ENCODE measurements at regions not wholly inside any gene's neighbourhood (a gene's known extent, or its start where the extent isn't known, plus 50 kb on each side); places are given as distances from the start of the nearest gene placed in this dataset.
"Not testable (repeated sequence)": the region's sequence is repeated elsewhere in the genome, so short reads cannot be mapped to it uniquely, and the experiment has no call there.

GRCh38 chr19:30846102-30846501 is 473.9 kb downstream of the ZNF536 start:
- DNase-seq, result no peak
- Histone ChIP-seq H3K4me3 (no peak overlapping the region), H3K9me3 (no peaks in the 10 kb centered on the region), H3K36me3 (no peaks in the 10 kb centered on the region), H3K27me3 (no peaks in the 10 kb centered on the region)

- no peaks in the 10 kb centered on the region for H3K36me3 ChIP-seq
- H3K4me3 ChIP-seq, result no peak overlapping the region
- no peaks in the 10 kb centered on the region for H3K27me3 ChIP-seq
- no peaks in the 10 kb centered on the region for H3K9me3 ChIP-seq
- DNase-seq, result peak; percentile 5
Observed at GRCh38 chr19:30842926-30843325, 470.7 kb downstream of the ZNF536 start.

- Histone ChIP-seq H3K9me3 (no peaks in the 10 kb centered on the region), H3K4me3 (no peak overlapping the region), H3K27me3 (no peaks in the 10 kb centered on the region), H3K36me3 (no peaks in the 10 kb centered on the region)
- no peak for DNase-seq
Observed at GRCh38 chr19:30841934-30842333, 469.8 kb downstream of the ZNF536 start.

GRCh38 chr19:30830875-30831274 is 458.7 kb downstream of the ZNF536 start:
- H3K4me3 ChIP-seq, result no peak overlapping the region
- H3K9me3 ChIP-seq, result 0 out of 2 replicates have a peak, but pooled peaks cover 2% of the 10 kb centered on the region
- no peaks in the 10 kb centered on the region for H3K27me3 ChIP-seq
- DNase-seq, result no peak
- no peaks in the 10 kb centered on the region for H3K36me3 ChIP-seq

GRCh38 chr19:30825505-30825904 is 453.3 kb downstream of the ZNF536 start:
- not testable (repeated sequence) for H3K27me3 ChIP-seq, DNase-seq, H3K4me3 ChIP-seq, H3K36me3 ChIP-seq, H3K9me3 ChIP-seq

GRCh38 chr19:30824809-30825208 is 452.6 kb downstream of the ZNF536 start:
- no peak for DNase-seq
- Histone ChIP-seq H3K27me3 (no peaks in the 10 kb centered on the region; the same call in 1 of the 2 replicates), H3K4me3 (no peak overlapping the region), H3K36me3 (no peaks in the 10 kb centered on the region), H3K9me3 (no peaks in the 10 kb centered on the region)

GRCh38 chr19:30817965-30818567 is 445.9 kb downstream of the ZNF536 start:
- Histone ChIP-seq H3K27me3 (no peaks in the 10 kb centered on the region; the same call in 1 of the 2 replicates), H3K4me3 (no peak overlapping the region), H3K9me3 (no peaks in the 10 kb centered on the region), H3K36me3 (no peaks in the 10 kb centered on the region)
- DNase-seq, result no peak

- Histone ChIP-seq H3K27me3 (no peaks in the 10 kb centered on the region; the same call in 1 of the 2 replicates), H3K9me3 (no peaks in the 10 kb centered on the region), H3K36me3 (no peaks in the 10 kb centered on the region), H3K4me3 (no peak overlapping the region)
- no peak for DNase-seq
Observed at GRCh38 chr19:30817197-30817596, 445.0 kb downstream of the ZNF536 start.

GRCh38 chr19:30815889-30816580 is 443.9 kb downstream of the ZNF536 start:
- DNase-seq, result no peak
- no peaks in the 10 kb centered on the region for H3K9me3 ChIP-seq
- no peaks in the 10 kb centered on the region for H3K36me3 ChIP-seq
- H3K4me3 ChIP-seq, result no peak overlapping the region
- no peaks in the 10 kb centered on the region for H3K27me3 ChIP-seq

GRCh38 chr19:30812099-30812678 is 440.0 kb downstream of the ZNF536 start:
- Histone ChIP-seq H3K4me3 (no peak overlapping the region), H3K27me3 (no peaks in the 10 kb centered on the region), H3K36me3 (no peaks in the 10 kb centered on the region), H3K9me3 (peaks cover 5% of the 10 kb centered on the region)
- DNase-seq, result no peak

- peaks cover 7% of the 10 kb centered on the region for H3K9me3 ChIP-seq
- H3K4me3 ChIP-seq, result no peak overlapping the region
- no peaks in the 10 kb centered on the region for H3K36me3 ChIP-seq
- H3K27me3 ChIP-seq, result no peaks in the 10 kb centered on the region
- no peak for DNase-seq
Observed at GRCh38 chr19:30811397-30812098, 439.4 kb downstream of the ZNF536 start.

GRCh38 chr19:30810726-30811125 is 438.5 kb downstream of the ZNF536 start:
- Histone ChIP-seq H3K36me3 (no peaks in the 10 kb centered on the region), H3K4me3 (no peak overlapping the region), H3K9me3 (peaks cover 7% of the 10 kb centered on the region), H3K27me3 (no peaks in the 10 kb centered on the region)
- no peak for DNase-seq

- Histone ChIP-seq H3K9me3 (peaks cover 7% of the 10 kb centered on the region), H3K36me3 (no peaks in the 10 kb centered on the region), H3K4me3 (no peak overlapping the region), H3K27me3 (no peaks in the 10 kb centered on the region)
- DNase-seq, result no peak
Observed at GRCh38 chr19:30807278-30807677, 435.1 kb downstream of the ZNF536 start.

GRCh38 chr19:30806311-30806710 is 434.1 kb downstream of the ZNF536 start:
- H3K9me3 ChIP-seq, result peaks cover 7% of the 10 kb centered on the region

GRCh38 chr19:30804751-30805150 is 432.6 kb downstream of the ZNF536 start:
- Histone ChIP-seq H3K9me3 (peaks cover 7% of the 10 kb centered on the region), H3K4me3 (peak overlapping the region; percentile 35)
- DNase-seq, result no peak

More at GRCh38 chr19:30806311-30806710, 434.1 kb downstream of the ZNF536 start:
- no peak for DNase-seq
- no peak overlapping the region for H3K4me3 ChIP-seq
- no peaks in the 10 kb centered on the region for H3K36me3 ChIP-seq
- H3K27me3 ChIP-seq, result no peaks in the 10 kb centered on the region

GRCh38 chr19:30804333-30804732 is 432.1 kb downstream of the ZNF536 start:
- H3K4me3 ChIP-seq, result peak overlapping the region; percentile 35
- not testable (repeated sequence) for H3K27me3 ChIP-seq, DNase-seq

More at GRCh38 chr19:30804751-30805150, 432.6 kb downstream of the ZNF536 start:
- Histone ChIP-seq H3K27me3 (peaks cover 3% of the 10 kb centered on the region; the same call in 1 of the 2 replicates), H3K36me3 (no peaks in the 10 kb centered on the region)

GRCh38 chr19:30802424-30803013 is 430.3 kb downstream of the ZNF536 start:
- Histone ChIP-seq H3K4me3 (no peak overlapping the region), H3K36me3 (no peaks in the 10 kb centered on the region), H3K27me3 (peaks cover 6% of the 10 kb centered on the region; the same call in 1 of the 2 replicates), H3K9me3 (peaks cover 5% of the 10 kb centered on the region)
- no peak for DNase-seq

More at GRCh38 chr19:30804333-30804732, 432.1 kb downstream of the ZNF536 start:
- not testable (repeated sequence) for H3K9me3 ChIP-seq, H3K36me3 ChIP-seq
